K562 (cell line): ENCODE measurements at regions not wholly inside any gene's neighbourhood (a gene's known extent, or its start where the extent isn't known, plus 50 kb on each side); places are given as distances from the start of the nearest gene placed in this dataset.

Experiments used
- ATAC-seq: fragments of 200-7000 bp; cut with Tn5 transposase; 3 replicates; pipeline ENCODE4 v1.9.1; 2020; ENCODE audit warnings: moderate library complexity
- BruUV-seq: library from RNA; stranded (reverse); fragments of 400-500 nt; replicated peaks from 2 replicates; lab custom pipeline; 2021; lab: Mats Ljungman, UMichigan
- CTCF ChIA-PET: fragments of 300-600 bp; formaldehyde crosslinking; extraction: SDS; loops from one replicate; lab custom pipeline; 2021; ENCODE audit warnings: low intra/inter-chr PET ratio; lab: Yijun Ruan, JAX
- POLR2A ChIA-PET: fragments of 300-600, 350-650 bp; sonication (Branson Sonifier 250); formaldehyde crosslinking; extraction: SDS; loops from one replicate; lab custom pipeline; 2021; ENCODE audit warnings: antibody characterized with exemption, inconsistent platforms; lab: Yijun Ruan, JAX
- DNase-seq, 4 experiments: peaks; one replicate each; pipeline versions ENCODE4 v3.0.0 to v3.0.0-alpha.2; 2011 to 2018; ENCODE audit warnings: low spot score in 3 of 4, mixed read lengths in 3 of 4; ENCODE audit errors: extremely low read depth in 1 of 4
- FAIRE-seq: peaks from 2 replicates; lab custom pipeline; 2011; peaks lifted over from hg19 to GRCh38; lab: Jason Lieb, UNC
- H2AFZ ChIP-seq: 2 replicates; pipeline ENCODE4 v1.6.0; 2011; ENCODE audit warnings: low read depth, low read length, control low read depth, inconsistent platforms
- H3K27ac ChIP-seq: fragments of 200-600 bp; 3 replicates; pipeline ENCODE4 v1.8.0; 2011; ENCODE audit warnings: low read depth, mild to moderate bottlenecking, control low read depth, inconsistent platforms, low read length, moderate library complexity, mixed read lengths; ENCODE audit errors: extremely low read depth
- H3K27me3 ChIP-seq, 2 experiments: fragments of 300-600 bp in 1 of 2; 2 replicates in 1 of 2; 3 replicates in 1 of 2; pipeline versions ENCODE4 v1.6.0 to v1.8.0; 2011; ENCODE audit warnings: inconsistent platforms in 2 of 2, low read length in 2 of 2, mild to moderate bottlenecking in 1 of 2, mixed read lengths in 1 of 2, moderate library complexity in 1 of 2; ENCODE audit not compliant: control insufficient read depth in 2 of 2, insufficient read depth in 2 of 2
- H3K36me3 ChIP-seq: fragments of 300-600 bp; 3 replicates; pipeline ENCODE4 v1.8.0; 2011; ENCODE audit warnings: mild to moderate bottlenecking, low read length, inconsistent platforms; ENCODE audit not compliant: control insufficient read depth, insufficient read depth
- H3K4me1 ChIP-seq, 2 experiments: fragments of 200-600 bp in 1 of 2; replicated peaks in 1 of 2; 2 replicates in 1 of 2; 3 replicates in 1 of 2; pipeline versions ENCODE4 v1.5.1 to v1.8.0; 2011; ENCODE audit warnings: inconsistent platforms in 2 of 2, low read length in 2 of 2, mild to moderate bottlenecking in 1 of 2, mixed read lengths in 1 of 2, moderate library complexity in 1 of 2; ENCODE audit not compliant: control insufficient read depth in 2 of 2, insufficient read depth in 2 of 2
- H3K4me2 ChIP-seq: 2 replicates; pipeline ENCODE4 v1.6.1; 2011; ENCODE audit warnings: low read length, control low read depth, inconsistent platforms, mixed read lengths; ENCODE audit not compliant: insufficient read depth
- H3K4me3 ChIP-seq: fragments of 200-600 bp; sonication (generic), shearing (Covaris generic); 2 replicates; pipeline ENCODE4 v1.5.1; 2016; ENCODE audit warnings: control low read depth, inconsistent platforms
- H3K79me2 ChIP-seq: fragments of 200-600 bp; 3 replicates; pipeline ENCODE4 v1.8.0; 2011; ENCODE audit warnings: low read length, inconsistent platforms; ENCODE audit not compliant: control insufficient read depth, insufficient read depth
- H3K9ac ChIP-seq, 2 experiments: 2 replicates each; pipeline versions ENCODE4 v1.6.0 to v1.6.1; 2011; ENCODE audit warnings: low read depth in 2 of 2, low read length in 2 of 2, control low read depth in 1 of 2, inconsistent platforms in 1 of 2, mild to moderate bottlenecking in 1 of 2, mixed read lengths in 1 of 2; ENCODE audit not compliant: insufficient read depth in 1 of 2
- H3K9me1 ChIP-seq: one replicate; pipeline ENCODE4 v1.6.0; 2011; ENCODE audit warnings: inconsistent platforms, mild to moderate bottlenecking, low read length, moderate library complexity; ENCODE audit not compliant: control insufficient read depth, insufficient read depth
- H3K9me3 ChIP-seq: replicated peaks from 2 replicates; pipeline ENCODE4 v1.5.1; 2011; ENCODE audit warnings: low read depth, low read length, inconsistent platforms; ENCODE audit not compliant: control insufficient read depth, insufficient read depth
- H4K20me1 ChIP-seq: replicated peaks from 2 replicates; pipeline ENCODE4 v1.6.1; 2011; ENCODE audit warnings: low read length, inconsistent platforms, mixed read lengths; ENCODE audit not compliant: control insufficient read depth, insufficient read depth
- C11orf30 ChIP-seq: fragments of 450-650 bp; IDR thresholded peaks from 2 replicates; pipeline ENCODE4 v1.6.1; 2016; ENCODE audit warnings: low read depth, mild to moderate bottlenecking
- HNRNPK ChIP-seq: fragments of 200-400 bp; formaldehyde crosslinking; IDR thresholded peaks from one replicate; pipeline ENCODE4 v1.6.1; 2018; ENCODE audit warnings: mild to moderate bottlenecking, low read depth, low read length; ENCODE audit not compliant: poor library complexity, severe bottlenecking
- POLR3A ChIP-seq: IDR thresholded peaks from 2 replicates; pipeline ENCODE4 v1.6.1; 2011; ENCODE audit warnings: borderline replicate concordance, mild to moderate bottlenecking, moderate library complexity; ENCODE audit not compliant: insufficient read length, insufficient read depth; ENCODE audit errors: extremely low read depth
- SIRT6 ChIP-seq: IDR thresholded peaks from one replicate; pipeline ENCODE4 v1.6.1; 2012; ENCODE audit warnings: low read depth, mild to moderate bottlenecking, control low read depth, inconsistent platforms, low read length, moderate library complexity
- TCF7L2 ChIP-seq: fragments of 150-350 bp; IDR thresholded peaks from 2 replicates; pipeline ENCODE4 v1.6.1; 2016; ENCODE audit warnings: low read depth, mild to moderate bottlenecking, low read length, moderate library complexity
- WGBS: fragments of 100-300 bp; shearing (Covaris generic); methylation state at CpG from one replicate; pipeline ENCODE4 v1.1.6; 2016; ENCODE audit warnings: low coverage, mixed read lengths; ENCODE audit not compliant: insufficient coverage; ENCODE audit errors: missing lambda C conversion rate; 5-methylcytosine and 5-hydroxymethylcytosine counted together
- in situ Hi-C: fragments of 300-500 bp; cut with MboI; formaldehyde crosslinking; loops from 4 replicates; pipeline ENCODE4 v1.15.0; 2018; ENCODE audit warnings: inconsistent platforms, mixed read lengths
- intact Hi-C: fragments of 100-400 bp; cut with micrococcal nuclease; formaldehyde crosslinking; loops from 2 replicates; pipeline ENCODE4 v1.14.2; 2022
- TF ChIP-seq, protein P1 (sequence below), 2 experiments: fragments of 450-650 bp; IDR thresholded peaks; 2 replicates each; pipeline ENCODE4 v1.6.1; 2018; ENCODE audit warnings: mild to moderate bottlenecking in 2 of 2, low read depth in 1 of 2; ENCODE audit not compliant: partially characterized antibody in 2 of 2

DNA sequence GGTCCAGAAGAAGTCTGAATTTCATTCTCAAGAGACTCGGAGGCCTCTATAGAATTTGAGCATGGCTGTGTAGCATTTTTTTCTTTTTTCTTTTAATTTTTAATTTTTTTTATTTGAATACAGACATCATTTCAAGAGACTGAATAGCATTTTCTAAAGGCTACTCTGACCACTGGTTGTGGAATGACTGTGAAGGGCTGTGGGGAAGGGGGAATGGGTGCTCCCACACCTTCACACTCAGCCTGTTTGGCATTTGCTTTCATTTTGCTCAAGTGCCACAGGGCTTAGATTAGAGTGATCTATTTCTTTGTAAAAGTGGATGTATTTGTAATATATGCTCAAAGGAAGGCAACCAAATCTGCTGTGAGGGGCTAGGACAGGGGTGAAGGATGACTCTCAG is 142.0 kb upstream of the SPOPL start:
- no peaks in the 10 kb centered on the region for H3K36me3 ChIP-seq
- H2AFZ ChIP-seq, result no peak overlapping the region
- no TSS peak for BruUV-seq
- no peak overlapping the region for H3K4me2 ChIP-seq
- no peak overlapping the region for H3K27ac ChIP-seq
- H4K20me1 ChIP-seq, result no peaks in the 10 kb centered on the region
- intact Hi-C loops (no loop called here), in situ Hi-C loops (no loop called here)
- FAIRE-seq (no peak), DNase-seq (no peak), ATAC-seq (no peak)
- H3K4me3 ChIP-seq, result no peak overlapping the region
- POLR2A ChIA-PET, result no interaction called here
- H3K4me1 ChIP-seq, result no peaks in the 10 kb centered on the region
- H3K9me3 ChIP-seq, result no peaks in the 10 kb centered on the region
- no peaks in the 10 kb centered on the region for H3K27me3 ChIP-seq
- CTCF ChIA-PET, result no interaction called here
- 11% methylated on average over 1 of the region's 1 CpG for WGBS
- no peak for TF ChIP-seq C11orf30
- no peak for TF ChIP-seq HNRNPK
- TF ChIP-seq TCF7L2, result no peak
- no peak for TF ChIP-seq SIRT6
- TF ChIP-seq POLR3A, result no peak
- TF ChIP-seq, protein P1, sequence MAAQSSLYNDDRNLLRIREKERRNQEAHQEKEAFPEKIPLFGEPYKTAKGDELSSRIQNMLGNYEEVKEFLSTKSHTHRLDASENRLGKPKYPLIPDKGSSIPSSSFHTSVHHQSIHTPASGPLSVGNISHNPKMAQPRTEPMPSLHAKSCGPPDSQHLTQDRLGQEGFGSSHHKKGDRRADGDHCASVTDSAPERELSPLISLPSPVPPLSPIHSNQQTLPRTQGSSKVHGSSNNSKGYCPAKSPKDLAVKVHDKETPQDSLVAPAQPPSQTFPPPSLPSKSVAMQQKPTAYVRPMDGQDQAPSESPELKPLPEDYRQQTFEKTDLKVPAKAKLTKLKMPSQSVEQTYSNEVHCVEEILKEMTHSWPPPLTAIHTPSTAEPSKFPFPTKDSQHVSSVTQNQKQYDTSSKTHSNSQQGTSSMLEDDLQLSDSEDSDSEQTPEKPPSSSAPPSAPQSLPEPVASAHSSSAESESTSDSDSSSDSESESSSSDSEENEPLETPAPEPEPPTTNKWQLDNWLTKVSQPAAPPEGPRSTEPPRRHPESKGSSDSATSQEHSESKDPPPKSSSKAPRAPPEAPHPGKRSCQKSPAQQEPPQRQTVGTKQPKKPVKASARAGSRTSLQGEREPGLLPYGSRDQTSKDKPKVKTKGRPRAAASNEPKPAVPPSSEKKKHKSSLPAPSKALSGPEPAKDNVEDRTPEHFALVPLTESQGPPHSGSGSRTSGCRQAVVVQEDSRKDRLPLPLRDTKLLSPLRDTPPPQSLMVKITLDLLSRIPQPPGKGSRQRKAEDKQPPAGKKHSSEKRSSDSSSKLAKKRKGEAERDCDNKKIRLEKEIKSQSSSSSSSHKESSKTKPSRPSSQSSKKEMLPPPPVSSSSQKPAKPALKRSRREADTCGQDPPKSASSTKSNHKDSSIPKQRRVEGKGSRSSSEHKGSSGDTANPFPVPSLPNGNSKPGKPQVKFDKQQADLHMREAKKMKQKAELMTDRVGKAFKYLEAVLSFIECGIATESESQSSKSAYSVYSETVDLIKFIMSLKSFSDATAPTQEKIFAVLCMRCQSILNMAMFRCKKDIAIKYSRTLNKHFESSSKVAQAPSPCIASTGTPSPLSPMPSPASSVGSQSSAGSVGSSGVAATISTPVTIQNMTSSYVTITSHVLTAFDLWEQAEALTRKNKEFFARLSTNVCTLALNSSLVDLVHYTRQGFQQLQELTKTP (IDR thresholded peaks at IDR 0.05; ENCODE audit: low read depth in 1 of 2, partially characterized antibody in 2 of 2), result no peak
- H3K79me2 ChIP-seq, result no peaks in the 10 kb centered on the region
- H3K9me1 ChIP-seq, result no peaks in the 10 kb centered on the region
- H3K9ac ChIP-seq, result no peak overlapping the region
